K562 (cell line): ENCODE measurements at regions not wholly inside any gene's neighbourhood (a gene's known extent, or its start where the extent isn't known, plus 50 kb on each side); places are given as distances from the start of the nearest gene placed in this dataset.

ENCODE experiments used
- ATAC-seq: fragments of 200-7000 bp; cut with Tn5 transposase; 3 replicates; pipeline ENCODE4 v1.9.1; 2020; ENCODE audit warnings: moderate library complexity
- BruUV-seq: library from RNA; stranded (reverse); fragments of 400-500 nt; replicated peaks from 2 replicates; lab custom pipeline; 2021; lab: Mats Ljungman, UMichigan
- CTCF ChIA-PET: fragments of 300-600 bp; formaldehyde crosslinking; extraction: SDS; loops from one replicate; lab custom pipeline; 2021; ENCODE audit warnings: low intra/inter-chr PET ratio; lab: Yijun Ruan, JAX
- POLR2A ChIA-PET: fragments of 300-600, 350-650 bp; sonication (Branson Sonifier 250); formaldehyde crosslinking; extraction: SDS; loops from one replicate; lab custom pipeline; 2021; ENCODE audit warnings: antibody characterized with exemption, inconsistent platforms; lab: Yijun Ruan, JAX
- DNase-seq, 4 experiments: peaks; one replicate each; pipeline versions ENCODE4 v3.0.0 to v3.0.0-alpha.2; 2011 to 2018; ENCODE audit warnings: low spot score in 3 of 4, mixed read lengths in 3 of 4; ENCODE audit errors: extremely low read depth in 1 of 4
- FAIRE-seq: peaks from 2 replicates; lab custom pipeline; 2011; peaks lifted over from hg19 to GRCh38; lab: Jason Lieb, UNC
- H2AFZ ChIP-seq: 2 replicates; pipeline ENCODE4 v1.6.0; 2011; ENCODE audit warnings: low read depth, low read length, control low read depth, inconsistent platforms
- H3K27ac ChIP-seq: fragments of 200-600 bp; 3 replicates; pipeline ENCODE4 v1.8.0; 2011; ENCODE audit warnings: low read depth, mild to moderate bottlenecking, control low read depth, inconsistent platforms, low read length, moderate library complexity, mixed read lengths; ENCODE audit errors: extremely low read depth
- H3K27me3 ChIP-seq, 2 experiments: fragments of 300-600 bp in 1 of 2; 2 replicates in 1 of 2; 3 replicates in 1 of 2; pipeline versions ENCODE4 v1.6.0 to v1.8.0; 2011; ENCODE audit warnings: inconsistent platforms in 2 of 2, low read length in 2 of 2, mild to moderate bottlenecking in 1 of 2, mixed read lengths in 1 of 2, moderate library complexity in 1 of 2; ENCODE audit not compliant: control insufficient read depth in 2 of 2, insufficient read depth in 2 of 2
- H3K36me3 ChIP-seq: fragments of 300-600 bp; 3 replicates; pipeline ENCODE4 v1.8.0; 2011; ENCODE audit warnings: mild to moderate bottlenecking, low read length, inconsistent platforms; ENCODE audit not compliant: control insufficient read depth, insufficient read depth
- H3K4me1 ChIP-seq, 2 experiments: fragments of 200-600 bp in 1 of 2; replicated peaks in 1 of 2; 2 replicates in 1 of 2; 3 replicates in 1 of 2; pipeline versions ENCODE4 v1.5.1 to v1.8.0; 2011; ENCODE audit warnings: inconsistent platforms in 2 of 2, low read length in 2 of 2, mild to moderate bottlenecking in 1 of 2, mixed read lengths in 1 of 2, moderate library complexity in 1 of 2; ENCODE audit not compliant: control insufficient read depth in 2 of 2, insufficient read depth in 2 of 2
- H3K4me2 ChIP-seq: 2 replicates; pipeline ENCODE4 v1.6.1; 2011; ENCODE audit warnings: low read length, control low read depth, inconsistent platforms, mixed read lengths; ENCODE audit not compliant: insufficient read depth
- H3K4me3 ChIP-seq: fragments of 200-600 bp; sonication (generic), shearing (Covaris generic); 2 replicates; pipeline ENCODE4 v1.5.1; 2016; ENCODE audit warnings: control low read depth, inconsistent platforms
- H3K79me2 ChIP-seq: fragments of 200-600 bp; 3 replicates; pipeline ENCODE4 v1.8.0; 2011; ENCODE audit warnings: low read length, inconsistent platforms; ENCODE audit not compliant: control insufficient read depth, insufficient read depth
- H3K9ac ChIP-seq, 2 experiments: 2 replicates each; pipeline versions ENCODE4 v1.6.0 to v1.6.1; 2011; ENCODE audit warnings: low read depth in 2 of 2, low read length in 2 of 2, control low read depth in 1 of 2, inconsistent platforms in 1 of 2, mild to moderate bottlenecking in 1 of 2, mixed read lengths in 1 of 2; ENCODE audit not compliant: insufficient read depth in 1 of 2
- H3K9me1 ChIP-seq: one replicate; pipeline ENCODE4 v1.6.0; 2011; ENCODE audit warnings: inconsistent platforms, mild to moderate bottlenecking, low read length, moderate library complexity; ENCODE audit not compliant: control insufficient read depth, insufficient read depth
- H3K9me3 ChIP-seq: replicated peaks from 2 replicates; pipeline ENCODE4 v1.5.1; 2011; ENCODE audit warnings: low read depth, low read length, inconsistent platforms; ENCODE audit not compliant: control insufficient read depth, insufficient read depth
- H4K20me1 ChIP-seq: replicated peaks from 2 replicates; pipeline ENCODE4 v1.6.1; 2011; ENCODE audit warnings: low read length, inconsistent platforms, mixed read lengths; ENCODE audit not compliant: control insufficient read depth, insufficient read depth
- CEBPG ChIP-seq, 3 experiments: fragments of 200-800 bp in 1 of 3; sonication (Bioruptor generic) in 1 of 3; sonication (generic) in 1 of 3; formaldehyde crosslinking in 1 of 3; IDR thresholded peaks in 2 of 3; conservative IDR thresholded peaks in 1 of 3; 2 replicates each; pipeline versions ENCODE4 v1.6.1 to v1.8.0; 2016 to 2022; ENCODE audit warnings: missing compliant biosample characterization in 2 of 3, missing genetic modification characterization in 2 of 3, mild to moderate bottlenecking in 1 of 3, missing genetic modification reagents in 1 of 3
- CREBBP ChIP-seq: IDR thresholded peaks from one replicate; pipeline ENCODE4 v1.6.1; 2012; ENCODE audit warnings: low read depth, mild to moderate bottlenecking, control low read depth, inconsistent platforms, low read length
- ELF4 ChIP-seq: fragments of 450-650 bp; formaldehyde crosslinking; IDR thresholded peaks from 2 replicates; pipeline ENCODE4 v1.4.0; 2022; ENCODE audit warnings: missing genetic modification characterization
- FOXA1 ChIP-seq: fragments of 450-650 bp; IDR thresholded peaks from 2 replicates; pipeline ENCODE4 v1.6.1; 2016; ENCODE audit warnings: mild to moderate bottlenecking, borderline replicate concordance
- NFRKB ChIP-seq: fragments of 450-650 bp; IDR thresholded peaks from 2 replicates; pipeline ENCODE4 v1.6.1; 2016; ENCODE audit warnings: low read depth
- SPI1 ChIP-seq: IDR thresholded peaks from 2 replicates; pipeline ENCODE4 v1.6.1; 2011; ENCODE audit warnings: low read depth, low read length, control low read depth, borderline replicate concordance
- SUPT5H ChIP-seq: fragments of 450-650 bp; IDR thresholded peaks from 2 replicates; pipeline ENCODE4 v1.6.1; 2016
- ZNF316 ChIP-seq: fragments of 450-650 bp; IDR thresholded peaks from 2 replicates; pipeline ENCODE4 v1.6.1; 2016
- ZNF707 ChIP-seq: fragments of 250-450 bp; sonication (Bioruptor Pico); conservative IDR thresholded peaks from 2 replicates; pipeline ENCODE4 v1.8.0; 2022; ENCODE audit warnings: inconsistent platforms, mild to moderate bottlenecking, moderate library complexity
- WGBS: fragments of 100-300 bp; shearing (Covaris generic); methylation state at CpG from one replicate; pipeline ENCODE4 v1.1.6; 2016; ENCODE audit warnings: low coverage, mixed read lengths; ENCODE audit not compliant: insufficient coverage; ENCODE audit errors: missing lambda C conversion rate; 5-methylcytosine and 5-hydroxymethylcytosine counted together
- in situ Hi-C: fragments of 300-500 bp; cut with MboI; formaldehyde crosslinking; loops from 4 replicates; pipeline ENCODE4 v1.15.0; 2018; ENCODE audit warnings: inconsistent platforms, mixed read lengths
- intact Hi-C: fragments of 100-400 bp; cut with micrococcal nuclease; formaldehyde crosslinking; loops from 2 replicates; pipeline ENCODE4 v1.14.2; 2022

- H4K20me1 ChIP-seq, result no peaks in the 10 kb centered on the region
- POLR2A ChIA-PET, result interaction anchor here (1.0 to 1.3 kb wide), 2 partner anchors 10 to 22 kb away, joined by 3 read pairs; no protein-coding TSS in a partner anchor
- H3K9me1 ChIP-seq, result no peaks in the 10 kb centered on the region
- H3K27me3 ChIP-seq, result no peaks in the 10 kb centered on the region
- H3K4me2 ChIP-seq, result no peak overlapping the region
- no peak for DNase-seq
- H3K9ac ChIP-seq, result no peak overlapping the region
- H3K4me3 ChIP-seq, result no peak overlapping the region
- no peak overlapping the region for H3K27ac ChIP-seq
- H3K4me1 ChIP-seq, result no peaks in the 10 kb centered on the region
- TF ChIP-seq ZNF316 (0 out of 2 replicates have a peak, but pooled peaks have one; percentile 2), CEBPG (CRISPR knock-in tag; IDR thresholded peaks at IDR 0.05) (no peak), CEBPG (tag; conservative IDR thresholded peaks at IDR 0.05 in 1 of 2, IDR thresholded peaks at IDR 0.05 in 1 of 2) (no peak), CREBBP (no peak), SUPT5H (no peak), ELF4 (CRISPR knock-in tag) (no peak), FOXA1 (no peak), ZNF707 (no peak), SPI1 (no peak), NFRKB (no peak)
- CTCF ChIA-PET, result no interaction called here
- intact Hi-C loops (no loop called here), in situ Hi-C loops (no loop called here)
- no peaks in the 10 kb centered on the region for H3K9me3 ChIP-seq
- H3K79me2 ChIP-seq, result no peaks in the 10 kb centered on the region
- 30% methylated on average over 4 of the region's 4 CpGs for WGBS
- BruUV-seq, result no TSS peak
- FAIRE-seq, result no peak
- no peak overlapping the region for H2AFZ ChIP-seq
- H3K36me3 ChIP-seq, result no peaks in the 10 kb centered on the region
- ATAC-seq, result no peak
Measured at GRCh38 chr2:105660489-105660888, 84.2 kb upstream of the NCK2 start.
